Hepatocyte (in vitro differentiated cells): ENCODE measurements at regions not wholly inside any gene's neighbourhood (a gene's known extent, or its start where the extent isn't known, plus 50 kb on each side); places are given as distances from the start of the nearest gene placed in this dataset.
A peak's percentile ranks its signal among the peaks of the same experiment; 100 is the strongest.

Source experiments
- DNase-seq: peaks from one replicate; pipeline ENCODE4 v3.0.0-alpha.2; 2016; ENCODE audit warnings: low spot score
- H2AFZ ChIP-seq: fragments of 200-600 bp; sonication (generic); 2 replicates; pipeline ENCODE4 v1.6.0; 2016; ENCODE audit warnings: antibody characterized with exemption, mild to moderate bottlenecking
- H3K27ac ChIP-seq: fragments of 200-600 bp; sonication (generic); 2 replicates; pipeline ENCODE4 v1.5.1; 2016; ENCODE audit warnings: mild to moderate bottlenecking
- H3K27me3 ChIP-seq: fragments of 200-600 bp; sonication (generic); 2 replicates; pipeline ENCODE4 v1.6.1; 2016
- H3K36me3 ChIP-seq: fragments of 200-600 bp; sonication (generic); replicated peaks from 2 replicates; pipeline ENCODE4 v1.5.1; 2016; ENCODE audit warnings: low read depth; ENCODE audit not compliant: insufficient read depth
- H3K4me1 ChIP-seq: fragments of 200-600 bp; sonication (generic); 2 replicates; pipeline ENCODE4 v1.5.1; 2016; ENCODE audit warnings: mild to moderate bottlenecking, moderate library complexity; ENCODE audit not compliant: insufficient read depth
- H3K4me2 ChIP-seq: fragments of 200-600 bp; sonication (generic); 2 replicates; pipeline ENCODE4 v1.6.0; 2016
- H3K4me3 ChIP-seq: fragments of 200-600 bp; sonication (generic); 2 replicates; pipeline ENCODE4 v1.5.1; 2016; ENCODE audit warnings: mild to moderate bottlenecking
- H3K79me2 ChIP-seq: fragments of 200-600 bp; sonication (generic); 2 replicates; pipeline ENCODE4 v1.6.0; 2017; ENCODE audit warnings: mild to moderate bottlenecking
- H3K9me2 ChIP-seq: fragments of 200-600 bp; sonication (generic); replicated peaks from 2 replicates; pipeline ENCODE4 v1.6.0; 2017; ENCODE audit warnings: mild to moderate bottlenecking; ENCODE audit not compliant: insufficient read depth
- H3K9me3 ChIP-seq: fragments of 200-600 bp; sonication (generic); 2 replicates; pipeline ENCODE4 v1.5.1; 2016; ENCODE audit warnings: low read depth, mild to moderate bottlenecking
- H4K20me1 ChIP-seq: fragments of 200-600 bp; sonication (generic); 2 replicates; pipeline ENCODE4 v1.6.0; 2016; ENCODE audit warnings: mild to moderate bottlenecking; ENCODE audit not compliant: insufficient read depth, poor library complexity, severe bottlenecking
- CTCF ChIP-seq: fragments of 200-600 bp; sonication (generic); IDR thresholded peaks from 2 replicates; pipeline ENCODE4 v1.5.1; 2016; ENCODE audit warnings: antibody characterized with exemption, mild to moderate bottlenecking; ENCODE audit not compliant: poor library complexity
- EZH2 ChIP-seq: fragments of 200-600 bp; sonication (generic); IDR thresholded peaks from 2 replicates; pipeline ENCODE4 v1.6.1; 2016; ENCODE audit warnings: antibody characterized with exemption, mild to moderate bottlenecking, borderline replicate concordance
- EZH2phosphoT487 ChIP-seq: fragments of 200-600 bp; sonication (generic); IDR thresholded peaks from one replicate; pipeline ENCODE4 v1.6.1; 2018; ENCODE audit warnings: antibody characterized with exemption, mild to moderate bottlenecking, low read depth, moderate library complexity; ENCODE audit not compliant: unreplicated experiment, severe bottlenecking
- WGBS: methylation state at CpG from one replicate; pipeline ENCODE4 v1.1.6; 2016; ENCODE audit warnings: low lambda C conversion rate; ENCODE audit errors: missing lambda C conversion rate; 5-methylcytosine and 5-hydroxymethylcytosine counted together

GRCh38 chr1:82330330-82330729 lies 529.6 kb downstream of the ADGRL2 start:
- H2AFZ ChIP-seq: no peak overlapping the region
- 64% methylated on average over 3 of the region's 3 CpGs for WGBS

DNA sequence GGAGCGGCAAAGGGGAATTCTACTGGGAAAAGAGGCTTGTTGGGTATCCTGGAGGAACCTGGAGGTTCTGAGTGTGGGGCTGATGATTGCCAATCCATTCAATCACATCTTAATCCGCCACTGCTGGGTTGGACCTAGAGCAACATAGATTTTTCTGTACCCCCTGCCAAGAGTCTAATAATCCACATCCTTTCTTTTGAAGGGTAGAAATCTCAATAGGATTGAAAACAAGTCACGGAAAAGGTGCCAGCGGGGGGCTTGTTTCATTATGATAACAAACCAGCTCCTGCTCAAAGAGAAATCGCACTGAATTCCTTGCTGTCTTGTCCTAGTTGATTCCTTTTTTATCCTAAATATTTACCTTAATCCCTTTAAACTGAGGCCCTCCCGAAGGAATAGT lies 528.5 kb downstream of the ADGRL2 start:
- no peak for DNase-seq
- Histone ChIP-seq H2AFZ (no peak overlapping the region), H3K27ac (no peak overlapping the region), H3K36me3 (no peaks in the 10 kb centered on the region), H3K9me3 (no peaks in the 10 kb centered on the region), H3K4me1 (no peaks in the 10 kb centered on the region), H3K4me2 (no peak overlapping the region), H3K27me3 (no peaks in the 10 kb centered on the region), H3K4me3 (no peak overlapping the region), H3K9me2 (no peaks in the 10 kb centered on the region), H4K20me1 (no peaks in the 10 kb centered on the region), H3K79me2 (no peaks in the 10 kb centered on the region)
- WGBS: 66% methylated on average over 6 of the region's 6 CpGs
- TF ChIP-seq EZH2phosphoT487: no peak
- TF ChIP-seq EZH2: no peak
- no peak for TF ChIP-seq CTCF

More at GRCh38 chr1:82330330-82330729, 529.6 kb downstream of the ADGRL2 start:
- H3K27ac ChIP-seq: no peak overlapping the region
- no peaks in the 10 kb centered on the region for H3K9me3 ChIP-seq
- no peak overlapping the region for H3K4me3 ChIP-seq
- no peaks in the 10 kb centered on the region for H3K27me3 ChIP-seq
- no peaks in the 10 kb centered on the region for H3K4me1 ChIP-seq
- H4K20me1 ChIP-seq: no peaks in the 10 kb centered on the region
- H3K79me2 ChIP-seq: no peaks in the 10 kb centered on the region
- TF ChIP-seq EZH2phosphoT487: no peak
- H3K4me2 ChIP-seq: no peak overlapping the region
- no peaks in the 10 kb centered on the region for H3K9me2 ChIP-seq
- no peak for DNase-seq
- no peaks in the 10 kb centered on the region for H3K36me3 ChIP-seq

- no peaks in the 10 kb centered on the region for H3K27me3 ChIP-seq
- H3K4me2 ChIP-seq: peak overlapping the region; percentile 2
- H3K36me3 ChIP-seq: no peaks in the 10 kb centered on the region
- no peak overlapping the region for H2AFZ ChIP-seq
- H3K27ac ChIP-seq: no peak overlapping the region
- H4K20me1 ChIP-seq: no peaks in the 10 kb centered on the region
- WGBS: 55% methylated on average over 3 of the region's 3 CpGs
- no peaks in the 10 kb centered on the region for H3K9me2 ChIP-seq
- peaks cover 7% of the 10 kb centered on the region for H3K4me1 ChIP-seq
- H3K79me2 ChIP-seq: no peaks in the 10 kb centered on the region
- DNase-seq: no peak
- H3K9me3 ChIP-seq: no peaks in the 10 kb centered on the region
- no peak overlapping the region for H3K4me3 ChIP-seq
- TF ChIP-seq EZH2phosphoT487 (no peak), EZH2 (no peak), CTCF (no peak)
These were observed 522.6 kb downstream of the ADGRL2 start for GRCh38 chr1:82323144-82323841.

- no peak overlapping the region for H3K4me2 ChIP-seq
- H2AFZ ChIP-seq: no peak overlapping the region
- H4K20me1 ChIP-seq: no peaks in the 10 kb centered on the region
- H3K9me3 ChIP-seq: no peaks in the 10 kb centered on the region
- H3K4me3 ChIP-seq: no peak overlapping the region
- H3K36me3 ChIP-seq: no peaks in the 10 kb centered on the region
- DNase-seq: no peak
- no peak for TF ChIP-seq EZH2phosphoT487
- no peak for TF ChIP-seq EZH2
- TF ChIP-seq CTCF: no peak
- no peaks in the 10 kb centered on the region for H3K27me3 ChIP-seq
- H3K9me2 ChIP-seq: no peaks in the 10 kb centered on the region
- peaks cover 7% of the 10 kb centered on the region for H3K4me1 ChIP-seq
- no peak overlapping the region for H3K27ac ChIP-seq
- no peaks in the 10 kb centered on the region for H3K79me2 ChIP-seq
- WGBS: 89% methylated on average over 1 of the region's 1 CpG
These were observed 521.1 kb downstream of the ADGRL2 start for GRCh38 chr1:82321794-82322193.
